Skin epidermis (tissue), 12 donors: ENCODE measurements at regions not wholly inside any gene's neighbourhood (a gene's known extent, or its start where the extent isn't known, plus 50 kb on each side); places are given as distances from the start of the nearest gene placed in this dataset.
"Not testable (repeated sequence)": the region's sequence is repeated elsewhere in the genome, so short reads cannot be mapped to it uniquely, and the experiment has no call there.

Experiments used
- H3K27ac ChIP-seq, 21 experiments: fragments of 200-600 bp; sonication (generic) in 11 of 21; one replicate each; pipeline ENCODE4 v1.5.0; 2020; ENCODE audit warnings: mild to moderate bottlenecking in 3 of 21, inconsistent platforms in 2 of 21, moderate library complexity in 2 of 21
- H3K4me3 ChIP-seq, 7 experiments: fragments of 200-600 bp; sonication (generic) in 2 of 7; one replicate each; pipeline ENCODE4 v1.5.0; 2020; ENCODE audit warnings: inconsistent platforms in 2 of 7, mild to moderate bottlenecking in 2 of 7, moderate library complexity in 1 of 7

- Histone ChIP-seq H3K27ac (peak overlapping the region in 1 of 21 experiments; percentile 69), H3K4me3 (no peak overlapping the region)
These were observed 88.9 kb upstream of the RUNX3 start for GRCh38 chr1:25018943-25019336.

- Histone ChIP-seq H3K27ac (peak overlapping the region in 9 of 21 experiments; percentile 14 to 69 (median 31)), H3K4me3 (no peak overlapping the region)
These were observed 88.1 kb upstream of the RUNX3 start for GRCh38 chr1:25018110-25018735.

GRCh38 chr1:25017436-25018109 lies 87.5 kb upstream of the RUNX3 start:
- peak overlapping the region in 9 of 21 experiments; percentile 14 to 69 (median 31) for H3K27ac ChIP-seq

GRCh38 chr1:25012966-25013962 lies 83.2 kb upstream of the RUNX3 start:
- H3K27ac ChIP-seq = no peak overlapping the region
- H3K4me3 ChIP-seq = no peak overlapping the region

More at GRCh38 chr1:25017436-25018109, 87.5 kb upstream of the RUNX3 start:
- H3K4me3 ChIP-seq = no peak overlapping the region

GRCh38 chr1:25011943-25012638 lies 82.0 kb upstream of the RUNX3 start:
- Histone ChIP-seq H3K4me3 (no peak overlapping the region), H3K27ac (peak overlapping the region in 1 of 21 experiments; percentile 4)

- Histone ChIP-seq H3K4me3 (no peak overlapping the region), H3K27ac (no peak overlapping the region)
These were observed 81.2 kb upstream of the RUNX3 start for GRCh38 chr1:25011275-25011674.

- no peak overlapping the region for H3K27ac ChIP-seq
- H3K4me3 ChIP-seq = no peak overlapping the region
These were observed 79.7 kb upstream of the RUNX3 start for GRCh38 chr1:25009671-25010262.

GRCh38 chr1:25008192-25008485 lies 78.1 kb upstream of the RUNX3 start:
- Histone ChIP-seq H3K27ac (no peak overlapping the region), H3K4me3 (no peak overlapping the region)

- peak overlapping the region in 1 of 7 experiments; percentile 17 for H3K4me3 ChIP-seq
- H3K27ac ChIP-seq = not testable (repeated sequence)
These were observed 77.5 kb upstream of the RUNX3 start for GRCh38 chr1:25007390-25008191.

- Histone ChIP-seq H3K4me3 (no peak overlapping the region), H3K27ac (no peak overlapping the region)
These were observed 76.7 kb upstream of the RUNX3 start for GRCh38 chr1:25006770-25007169.

GRCh38 chr1:25004355-25004754 lies 74.3 kb upstream of the RUNX3 start:
- Histone ChIP-seq H3K27ac (no peak overlapping the region), H3K4me3 (no peak overlapping the region)

GRCh38 chr1:25003457-25004190 lies 73.5 kb upstream of the RUNX3 start:
- H3K27ac ChIP-seq = no peak overlapping the region
- H3K4me3 ChIP-seq = no peak overlapping the region

GRCh38 chr1:25003000-25003399 lies 72.9 kb upstream of the RUNX3 start:
- no peak overlapping the region for H3K4me3 ChIP-seq
- no peak overlapping the region for H3K27ac ChIP-seq

GRCh38 chr1:25001125-25001915 lies 71.2 kb upstream of the RUNX3 start:
- no peak overlapping the region for H3K4me3 ChIP-seq
- H3K27ac ChIP-seq = peak overlapping the region in 1 of 21 experiments; percentile 46

GRCh38 chr1:24999906-25000305 lies 69.8 kb upstream of the RUNX3 start:
- Histone ChIP-seq H3K27ac (no peak overlapping the region), H3K4me3 (no peak overlapping the region)

- H3K27ac ChIP-seq = no peak overlapping the region
These were observed 69.3 kb upstream of the RUNX3 start for GRCh38 chr1:24999426-24999825.

GRCh38 chr1:24998563-24999245 lies 68.6 kb upstream of the RUNX3 start:
- Histone ChIP-seq H3K27ac (no peak overlapping the region), H3K4me3 (no peak overlapping the region)

More at GRCh38 chr1:24999426-24999825, 69.3 kb upstream of the RUNX3 start:
- H3K4me3 ChIP-seq = no peak overlapping the region
